H4 (cell line): ENCODE measurements at regions not wholly inside any gene's neighbourhood (a gene's known extent, or its start where the extent isn't known, plus 50 kb on each side); places are given as distances from the start of the nearest gene placed in this dataset.
A peak's percentile ranks its signal among the peaks of the same experiment; 100 is the strongest.

Experiments used
- DNase-seq: peaks from one replicate; pipeline ENCODE4 v3.0.0-alpha.2; 2015; ENCODE audit warnings: low spot score

DNA sequence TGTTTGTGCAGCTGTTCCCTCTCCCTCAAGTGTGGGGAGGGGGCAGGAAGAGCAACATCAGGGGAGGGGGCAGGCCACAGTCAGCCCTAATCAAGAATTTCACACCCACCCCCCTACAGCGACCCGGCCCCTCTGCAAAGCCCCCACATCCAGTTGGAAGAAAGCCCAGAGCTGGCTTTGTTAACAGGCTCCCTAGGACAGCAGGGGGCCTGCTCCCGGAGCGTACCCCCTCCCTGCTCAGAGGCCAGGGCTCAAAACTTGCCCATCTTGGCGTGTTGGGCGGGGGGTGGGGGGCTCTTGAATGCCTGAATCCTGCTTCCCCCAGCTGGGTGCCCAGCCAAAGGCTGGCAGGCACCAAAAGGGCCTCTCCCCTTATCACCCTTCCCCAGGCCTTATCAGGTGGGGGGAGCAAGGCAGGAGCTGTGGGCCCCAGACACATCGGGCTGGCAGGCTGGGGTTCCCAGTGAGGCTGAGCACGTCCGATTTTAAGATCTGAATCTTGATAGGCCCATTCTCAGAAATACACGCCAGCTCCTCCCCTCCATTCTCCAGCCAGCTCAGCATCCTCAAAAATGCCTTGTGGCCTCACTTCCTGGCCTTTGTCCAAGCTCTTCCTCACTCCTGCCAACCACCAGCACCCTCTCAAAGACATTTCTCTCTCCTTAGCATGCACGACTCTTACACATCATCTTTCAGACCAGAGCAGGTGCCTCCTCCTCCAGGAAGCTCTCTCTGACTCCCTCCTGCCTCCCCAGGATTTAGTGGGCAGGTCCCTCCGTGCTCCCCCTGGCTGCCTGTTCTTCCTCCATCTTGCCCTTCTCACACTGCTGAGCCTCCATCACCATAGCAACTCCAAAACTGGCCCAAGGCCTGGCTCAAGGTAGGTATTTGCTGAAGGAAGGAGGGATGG is 384.8 kb downstream of the MN1 start:
- peak; percentile 71 for DNase-seq

GRCh38 chr22:27417421-27417814 is 384.1 kb downstream of the MN1 start:
- no peak for DNase-seq

DNA sequence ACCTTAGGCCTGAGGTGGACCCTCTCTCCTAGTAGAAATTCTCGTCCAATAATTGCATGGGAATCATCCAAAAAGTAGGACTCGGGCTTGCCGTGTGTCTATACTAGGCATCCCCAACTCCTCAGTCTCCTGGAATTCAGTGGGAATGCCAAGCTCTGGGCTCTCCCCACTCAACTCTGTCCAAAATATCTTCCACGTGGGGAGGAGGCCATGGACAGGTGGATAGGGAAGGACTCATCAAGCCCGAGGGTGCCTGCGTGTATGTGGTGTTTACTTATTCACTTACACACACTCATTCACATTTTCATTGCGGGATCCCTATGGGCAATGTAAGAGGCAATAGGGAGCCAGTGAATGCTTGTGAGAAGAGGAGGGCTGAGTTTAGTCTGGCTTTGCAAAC is 383.3 kb downstream of the MN1 start:
- DNase-seq = no peak

GRCh38 chr22:27419473-27419872 is 382.1 kb downstream of the MN1 start:
- no peak for DNase-seq

GRCh38 chr22:27420195-27420816 is 381.2 kb downstream of the MN1 start:
- no peak for DNase-seq

GRCh38 chr22:27420817-27421361 is 380.7 kb downstream of the MN1 start:
- peak; percentile 75 for DNase-seq

GRCh38 chr22:27422442-27422841 is 379.1 kb downstream of the MN1 start:
- DNase-seq = no peak

DNA sequence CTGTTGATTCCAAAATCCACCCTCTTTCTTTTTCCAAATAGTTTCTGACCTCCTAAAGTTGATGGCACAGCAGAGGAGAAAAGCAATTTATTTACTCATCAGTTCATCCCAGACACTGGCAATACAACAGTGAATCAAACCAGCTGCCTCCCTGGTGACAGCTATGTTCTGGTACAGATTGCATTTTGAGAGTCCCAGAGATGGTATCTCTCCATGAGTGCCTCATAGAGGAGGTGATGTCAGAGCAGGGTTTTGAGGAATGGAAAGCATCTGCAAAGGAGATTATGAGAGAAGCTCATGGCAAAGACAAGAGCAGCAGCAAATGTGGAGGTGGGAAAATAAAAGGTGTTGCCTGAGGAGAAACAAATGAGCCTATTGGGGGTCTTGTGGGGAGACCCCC is 377.2 kb downstream of the MN1 start:
- DNase-seq = no peak

DNA sequence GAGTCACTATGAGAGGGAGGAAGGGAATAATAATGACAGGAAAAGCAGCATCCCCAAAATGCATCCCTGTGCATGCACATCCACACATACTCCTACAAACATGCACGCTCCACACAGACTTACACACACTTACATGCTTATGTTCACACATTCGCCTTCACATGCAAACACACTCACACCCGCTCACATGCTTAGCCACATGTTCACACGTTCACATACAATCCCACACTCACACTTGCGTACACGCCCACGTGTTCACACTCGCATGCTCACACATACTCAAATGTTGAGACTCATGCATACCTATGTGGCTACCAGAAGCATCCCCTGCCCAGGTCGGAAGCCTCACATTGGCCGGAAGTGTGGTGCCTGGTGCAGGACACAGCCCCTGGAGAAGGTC is 372.1 kb downstream of the MN1 start:
- DNase-seq = no peak

DNA sequence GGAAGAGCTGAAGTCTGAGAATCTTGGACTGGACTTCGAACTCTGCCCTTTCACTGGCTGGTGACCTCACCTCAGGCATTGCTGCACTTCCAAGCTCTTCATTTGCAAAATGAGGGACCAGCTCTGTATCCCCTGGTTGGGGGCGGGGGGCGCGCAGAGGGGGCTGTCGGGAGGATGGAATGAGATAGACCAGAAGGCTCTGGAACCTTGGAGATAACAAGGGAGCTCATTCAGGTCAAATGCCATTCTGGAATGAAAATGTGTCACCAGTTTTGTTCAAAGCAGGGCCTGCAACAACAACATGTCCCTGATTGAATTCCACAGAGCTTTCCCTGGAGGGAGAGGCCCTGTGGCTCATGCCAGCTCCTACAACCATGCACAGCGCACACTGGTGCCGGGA is 370.5 kb downstream of the MN1 start:
- DNase-seq = no peak

- DNase-seq = no peak
Observed at GRCh38 chr22:27431896-27432295, 369.7 kb downstream of the MN1 start.

DNA sequence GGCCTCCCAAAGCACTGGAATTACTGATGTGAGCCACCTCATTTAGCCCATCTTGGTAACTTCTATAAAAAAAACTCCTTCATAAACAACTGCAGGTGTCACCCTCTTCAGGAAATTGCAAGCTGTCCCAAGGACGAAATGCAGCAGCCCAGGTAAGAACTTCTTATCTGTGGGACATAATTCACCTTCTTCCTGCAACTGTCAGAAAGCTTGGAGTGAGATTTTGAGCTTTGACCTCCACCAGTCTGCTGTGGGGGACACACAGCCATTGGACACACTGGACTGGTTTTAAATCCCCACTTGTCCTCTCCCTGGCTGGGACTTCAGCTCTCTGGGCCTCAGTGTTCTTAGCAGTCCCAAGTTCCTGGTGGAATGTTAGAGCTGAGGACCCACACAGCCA is 368.5 kb downstream of the MN1 start:
- no peak for DNase-seq

- no peak for DNase-seq
Observed at GRCh38 chr22:27433585-27434190, 367.9 kb downstream of the MN1 start.

DNA sequence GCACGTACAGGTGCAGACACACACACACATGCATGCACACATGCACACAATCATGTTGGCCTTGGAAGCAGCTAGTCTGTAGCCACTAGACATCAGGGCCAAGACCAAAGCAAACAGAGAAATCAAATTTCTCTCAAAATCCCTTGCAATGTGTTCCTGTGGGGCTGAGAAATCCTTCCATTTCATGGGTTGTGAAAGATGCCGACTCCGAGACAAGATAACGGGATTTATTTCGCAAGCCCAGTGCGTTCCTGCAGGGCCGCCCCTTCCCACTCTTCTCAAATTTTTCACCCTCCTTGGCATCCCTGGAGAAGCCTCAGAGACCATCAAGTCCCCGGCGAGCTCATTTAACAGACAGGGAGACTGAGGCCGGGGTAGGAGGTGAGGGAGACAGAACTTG is 366.7 kb downstream of the MN1 start:
- no peak for DNase-seq

DNA sequence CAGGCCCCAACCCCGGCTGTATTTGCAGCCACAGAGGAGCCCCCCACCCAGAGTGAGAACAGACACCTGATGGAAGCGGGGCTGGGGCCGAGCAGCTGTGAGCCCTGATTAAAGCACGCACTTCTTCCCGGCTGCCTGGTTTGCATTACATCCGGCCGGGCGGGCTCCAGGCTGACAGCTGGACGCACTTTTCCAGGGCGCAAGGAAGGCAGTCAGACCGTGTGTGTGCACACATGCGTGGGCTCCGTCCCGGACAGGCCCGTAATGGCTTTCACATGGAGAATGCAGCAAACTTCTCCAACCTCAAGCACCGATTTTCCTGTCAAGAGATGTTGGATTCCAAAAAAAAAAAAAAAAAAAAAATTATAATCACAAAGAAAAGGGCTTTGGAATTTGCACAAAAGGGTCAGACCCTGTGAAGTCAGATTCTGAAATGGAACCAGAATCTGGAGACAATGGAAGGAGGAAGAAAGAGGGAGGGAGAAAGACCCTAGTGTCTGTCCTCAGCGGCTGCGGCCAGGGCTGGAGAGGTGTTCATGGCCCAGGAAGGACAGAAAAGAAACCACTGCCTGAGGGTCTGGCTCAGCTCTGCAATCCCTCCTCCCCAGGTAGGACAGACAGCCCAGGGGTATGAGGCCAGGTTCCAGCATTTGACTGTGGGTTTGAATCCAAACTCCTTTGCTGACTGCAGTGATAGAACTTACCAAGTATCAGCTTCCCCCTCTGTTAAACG is 365.5 kb downstream of the MN1 start:
- no peak for DNase-seq

- no peak for DNase-seq
Observed at GRCh38 chr22:27436591-27436990, 365.0 kb downstream of the MN1 start.

DNA sequence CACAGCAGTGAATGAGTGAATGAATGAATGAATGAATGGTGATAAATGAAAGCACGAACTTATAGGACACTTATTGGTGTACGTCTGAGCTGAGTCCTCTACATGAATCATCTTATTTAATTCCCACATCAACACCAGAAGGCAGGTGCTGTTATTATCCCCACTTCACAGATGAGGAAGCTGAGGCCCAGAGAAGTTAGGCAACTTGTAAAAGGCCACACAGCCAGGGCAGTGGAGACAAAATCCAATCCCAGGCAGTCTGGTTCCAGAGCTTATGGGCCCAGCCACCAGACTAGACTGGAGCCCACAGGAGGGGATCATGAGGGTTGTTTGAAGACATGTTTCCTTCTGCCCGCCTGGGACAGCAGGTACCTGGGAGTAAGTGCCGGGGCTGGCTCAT is 364.0 kb downstream of the MN1 start:
- no peak for DNase-seq

- no peak for DNase-seq
Observed at GRCh38 chr22:27438271-27438980, 363.1 kb downstream of the MN1 start.

GRCh38 chr22:27439131-27439530 is 362.4 kb downstream of the MN1 start:
- DNase-seq = no peak

DNA sequence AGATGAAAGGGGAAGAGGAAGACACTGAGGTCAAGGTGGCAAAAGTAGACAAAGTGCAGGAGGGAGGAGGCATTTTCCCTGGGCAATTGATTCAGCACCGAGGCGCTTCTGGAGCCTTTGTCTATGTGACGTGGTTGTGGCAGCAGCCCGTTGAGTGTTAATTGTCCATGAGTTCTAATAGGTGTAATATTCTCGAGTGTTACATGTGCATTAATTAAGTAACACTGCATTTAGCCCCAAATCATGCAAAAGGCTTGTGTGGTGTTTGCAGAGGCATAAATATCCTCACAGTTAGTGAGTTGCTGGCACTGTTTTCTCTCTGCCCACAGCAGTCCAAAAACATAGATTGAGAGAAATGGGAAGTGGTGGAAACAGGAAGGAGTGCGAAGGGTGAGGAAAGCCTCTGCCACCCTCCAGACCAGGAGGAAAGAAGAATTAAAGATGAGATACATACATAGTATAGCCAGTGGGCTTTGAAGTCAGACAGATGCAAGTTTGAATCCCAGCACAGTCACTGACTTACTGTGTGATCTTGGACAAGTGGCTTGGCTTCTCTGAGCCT is 361.2 kb downstream of the MN1 start:
- no peak for DNase-seq
